Naive thymus-derived CD8-positive, alpha-beta T cell (primary cell): ENCODE measurements at regions not wholly inside any gene's neighbourhood (a gene's known extent, or its start where the extent isn't known, plus 50 kb on each side); places are given as distances from the start of the nearest gene placed in this dataset.

Experiments used
- ATAC-seq, 2 donors: fragments of 150-1000 bp; cut with Tn5 transposase in 1 of 2; sonication (Bioruptor Pico), chemical (Tn5 transposase) in 1 of 2; 1 replicate in 1 of 2; 2 replicates in 1 of 2; pipeline ENCODE4 v1.10.0; 2021; ENCODE audit warnings: mild to moderate bottlenecking in 2 of 2, moderate library complexity in 2 of 2
- POLR2A ChIA-PET: fragments of 350-600 bp; sonication (Branson Sonifier 250); formaldehyde crosslinking; loops from one replicate; lab custom pipeline; 2021; ENCODE audit warnings: antibody characterized with exemption; lab: Charles Lee
- DNase-seq, 10 donors: peaks; one replicate each; pipeline versions ENCODE4 v3.0.0 to v3.0.0-alpha.2; 2020 to 2022
- H3K27ac Mint-ChIP-seq, 10 donors: one replicate each; pipeline ENCODE4 v1.8.0; 2020 to 2022; ENCODE audit warnings: mild to moderate bottlenecking in 10 of 10, mixed read lengths in 10 of 10, moderate library complexity in 4 of 10, inconsistent platforms in 1 of 10
- H3K27me3 Mint-ChIP-seq, 5 donors: one replicate each; pipeline ENCODE4 v1.8.0; 2021 to 2022; ENCODE audit warnings: mixed read lengths in 5 of 5
- H3K36me3 Mint-ChIP-seq, 3 donors: one replicate each; pipeline ENCODE4 v1.8.0; 2020 to 2022; ENCODE audit warnings: mixed read lengths in 3 of 3, mild to moderate bottlenecking in 2 of 3, inconsistent platforms in 1 of 3
- H3K4me1 Mint-ChIP-seq, 4 donors: one replicate each; pipeline ENCODE4 v1.8.0; 2021 to 2022; ENCODE audit warnings: mixed read lengths in 4 of 4
- H3K4me3 Mint-ChIP-seq, 10 donors: one replicate each; pipeline ENCODE4 v1.8.0; 2020 to 2022; ENCODE audit warnings: mild to moderate bottlenecking in 10 of 10, mixed read lengths in 10 of 10, moderate library complexity in 6 of 10, inconsistent platforms in 1 of 10
- H3K9me3 Mint-ChIP-seq, 9 donors: one replicate each; pipeline ENCODE4 v1.8.0; 2020 to 2022; ENCODE audit warnings: mixed read lengths in 9 of 9, mild to moderate bottlenecking in 3 of 9, inconsistent platforms in 1 of 9, moderate library complexity in 1 of 9

- no peak overlapping the region for H3K4me3 Mint-ChIP-seq
- POLR2A ChIA-PET: no interaction called here
- H3K27me3 Mint-ChIP-seq: peaks cover 0 to 8% (median 3%) of the 10 kb centered on the region in 5 donors
- no peak for ATAC-seq
- peaks cover 0 to 1% (median 0%) of the 10 kb centered on the region in 9 donors for H3K9me3 Mint-ChIP-seq
- H3K27ac Mint-ChIP-seq: no peak overlapping the region
- no peak for DNase-seq
- no peaks in the 10 kb centered on the region for H3K4me1 Mint-ChIP-seq
- no peaks in the 10 kb centered on the region for H3K36me3 Mint-ChIP-seq
Measured at GRCh38 chr3:150268426-150269391, 139.4 kb upstream of the TSC22D2 start.

- POLR2A ChIA-PET: no interaction called here
- Mint-ChIP-seq H3K27me3 (peaks cover 0 to 8% (median 3%) of the 10 kb centered on the region in 5 donors), H3K36me3 (no peaks in the 10 kb centered on the region), H3K4me3 (no peak overlapping the region), H3K27ac (no peak overlapping the region), H3K9me3 (peaks cover 0 to 1% (median 0%) of the 10 kb centered on the region in 9 donors), H3K4me1 (no peaks in the 10 kb centered on the region)
- ATAC-seq: no peak
- no peak for DNase-seq
Measured at GRCh38 chr3:150267288-150267687, 140.8 kb upstream of the TSC22D2 start.

GRCh38 chr3:150265305-150265704, 142.8 kb upstream of the TSC22D2 start:
- no peak for DNase-seq
- ATAC-seq: no peak
- no peak overlapping the region for H3K4me3 Mint-ChIP-seq
- peaks cover 0 to 1% (median 0%) of the 10 kb centered on the region in 9 donors for H3K9me3 Mint-ChIP-seq
- POLR2A ChIA-PET: no interaction called here
- no peak overlapping the region for H3K27ac Mint-ChIP-seq
- H3K27me3 Mint-ChIP-seq: peaks cover 0 to 8% (median 3%) of the 10 kb centered on the region in 5 donors
- H3K4me1 Mint-ChIP-seq: no peaks in the 10 kb centered on the region
- H3K36me3 Mint-ChIP-seq: no peaks in the 10 kb centered on the region

- no peaks in the 10 kb centered on the region for H3K36me3 Mint-ChIP-seq
- H3K4me1 Mint-ChIP-seq: no peaks in the 10 kb centered on the region
- peaks cover 0 to 8% (median 3%) of the 10 kb centered on the region in 5 donors for H3K27me3 Mint-ChIP-seq
- POLR2A ChIA-PET: no interaction called here
- no peak overlapping the region for H3K27ac Mint-ChIP-seq
- H3K4me3 Mint-ChIP-seq: no peak overlapping the region
- peaks cover 0 to 1% (median 0%) of the 10 kb centered on the region in 9 donors for H3K9me3 Mint-ChIP-seq
- ATAC-seq (no peak), DNase-seq (no peak)
Measured at GRCh38 chr3:150264561-150265279, 143.4 kb upstream of the TSC22D2 start.

- peaks cover 0 to 1% (median 0%) of the 10 kb centered on the region in 9 donors for H3K9me3 Mint-ChIP-seq
- no peak overlapping the region for H3K27ac Mint-ChIP-seq
- DNase-seq (no peak), ATAC-seq (no peak)
- H3K4me1 Mint-ChIP-seq: no peaks in the 10 kb centered on the region
- peaks cover 0 to 8% (median 3%) of the 10 kb centered on the region in 5 donors for H3K27me3 Mint-ChIP-seq
- H3K4me3 Mint-ChIP-seq: no peak overlapping the region
- H3K36me3 Mint-ChIP-seq: no peaks in the 10 kb centered on the region
- POLR2A ChIA-PET: no interaction called here
Measured at GRCh38 chr3:150261958-150262357, 146.1 kb upstream of the TSC22D2 start.

- Mint-ChIP-seq H3K27ac (no peak overlapping the region), H3K9me3 (peaks cover 0 to 1% (median 0%) of the 10 kb centered on the region in 9 donors), H3K27me3 (peaks cover 0 to 13% (median 3%) of the 10 kb centered on the region in 5 donors), H3K4me3 (no peak overlapping the region), H3K36me3 (peaks cover 0 to 5% (median 0%) of the 10 kb centered on the region in 3 donors), H3K4me1 (no peaks in the 10 kb centered on the region)
- ATAC-seq (no peak), DNase-seq (no peak)
- POLR2A ChIA-PET: no interaction called here
Measured at GRCh38 chr3:150261418-150261817, 146.7 kb upstream of the TSC22D2 start.

- Mint-ChIP-seq H3K4me3 (no peak overlapping the region), H3K27ac (no peak overlapping the region), H3K36me3 (peaks cover 0 to 5% (median 0%) of the 10 kb centered on the region in 3 donors), H3K9me3 (peaks cover 0 to 1% (median 0%) of the 10 kb centered on the region in 9 donors), H3K4me1 (no peaks in the 10 kb centered on the region), H3K27me3 (peaks cover 0 to 13% (median 3%) of the 10 kb centered on the region in 5 donors)
- POLR2A ChIA-PET: no interaction called here
- DNase-seq (no peak), ATAC-seq (no peak)
Measured at GRCh38 chr3:150260398-150260710, 147.7 kb upstream of the TSC22D2 start.

- DNase-seq: no peak
- H3K36me3 Mint-ChIP-seq: peaks cover 0 to 5% (median 0%) of the 10 kb centered on the region in 3 donors
- ATAC-seq: no peak
- H3K4me3 Mint-ChIP-seq: no peak overlapping the region
- peaks cover 0 to 1% (median 0%) of the 10 kb centered on the region in 9 donors for H3K9me3 Mint-ChIP-seq
- POLR2A ChIA-PET: no interaction called here
- H3K27me3 Mint-ChIP-seq: peaks cover 0 to 13% (median 3%) of the 10 kb centered on the region in 5 donors
- H3K27ac Mint-ChIP-seq: no peak overlapping the region
- no peaks in the 10 kb centered on the region for H3K4me1 Mint-ChIP-seq
Measured at GRCh38 chr3:150259526-150260397, 148.3 kb upstream of the TSC22D2 start.

- Mint-ChIP-seq H3K9me3 (no peaks in the 10 kb centered on the region), H3K4me3 (no peak overlapping the region), H3K27me3 (peaks cover 0 to 9% (median 3%) of the 10 kb centered on the region in 5 donors), H3K4me1 (no peaks in the 10 kb centered on the region), H3K27ac (no peak overlapping the region), H3K36me3 (peaks cover 0 to 5% (median 0%) of the 10 kb centered on the region in 3 donors)
- ATAC-seq: no peak
- POLR2A ChIA-PET: no interaction called here
- no peak for DNase-seq
Measured at GRCh38 chr3:150256782-150257181, 151.3 kb upstream of the TSC22D2 start.

- H3K27ac Mint-ChIP-seq: no peak overlapping the region
- no peak for ATAC-seq
- peaks cover 0 to 5% (median 0%) of the 10 kb centered on the region in 3 donors for H3K36me3 Mint-ChIP-seq
- H3K4me3 Mint-ChIP-seq: no peak overlapping the region
- no peaks in the 10 kb centered on the region for H3K4me1 Mint-ChIP-seq
- H3K27me3 Mint-ChIP-seq: peaks cover 0 to 9% (median 3%) of the 10 kb centered on the region in 5 donors
- no peaks in the 10 kb centered on the region for H3K9me3 Mint-ChIP-seq
- POLR2A ChIA-PET: no interaction called here
- no peak for DNase-seq
Measured at GRCh38 chr3:150256318-150256717, 151.8 kb upstream of the TSC22D2 start.

GRCh38 chr3:150255826-150256225, 152.3 kb upstream of the TSC22D2 start:
- H3K27ac Mint-ChIP-seq: no peak overlapping the region

GRCh38 chr3:150255413-150255812, 152.7 kb upstream of the TSC22D2 start:
- POLR2A ChIA-PET: no interaction called here
- ATAC-seq (no peak), DNase-seq (no peak)
- H3K4me3 Mint-ChIP-seq: no peak overlapping the region
- peaks cover 0 to 5% (median 0%) of the 10 kb centered on the region in 3 donors for H3K36me3 Mint-ChIP-seq
- no peaks in the 10 kb centered on the region for H3K4me1 Mint-ChIP-seq
- no peak overlapping the region for H3K27ac Mint-ChIP-seq
- peaks cover 0 to 9% (median 5%) of the 10 kb centered on the region in 5 donors for H3K27me3 Mint-ChIP-seq
- no peaks in the 10 kb centered on the region for H3K9me3 Mint-ChIP-seq

More at GRCh38 chr3:150255826-150256225, 152.3 kb upstream of the TSC22D2 start:
- DNase-seq (no peak), ATAC-seq (no peak)
- H3K36me3 Mint-ChIP-seq: peaks cover 0 to 5% (median 0%) of the 10 kb centered on the region in 3 donors
- POLR2A ChIA-PET: no interaction called here
- H3K4me1 Mint-ChIP-seq: no peaks in the 10 kb centered on the region
- H3K4me3 Mint-ChIP-seq: no peak overlapping the region
- peaks cover 0 to 9% (median 3%) of the 10 kb centered on the region in 5 donors for H3K27me3 Mint-ChIP-seq
- H3K9me3 Mint-ChIP-seq: no peaks in the 10 kb centered on the region
